Stimulated activated CD8-positive, alpha-beta memory T cell treated with anti-CD3 and anti-CD28 coated beads, Interleukin-2, amount 100 ng/mL, for 1 hour (primary cell): ENCODE measurements at regions not wholly inside any gene's neighbourhood (a gene's known extent, or its start where the extent isn't known, plus 50 kb on each side); places are given as distances from the start of the nearest gene placed in this dataset.

Experiments
- DNase-seq, 2 donors: peaks; one replicate each; pipeline ENCODE4 v3.0.0-alpha.2; 2020; ENCODE audit warnings: low read depth in 2 of 2

GRCh38 chr11:45436966-45437365 lies 150.8 kb upstream of the SYT13 start:
- DNase-seq: no peak

DNA sequence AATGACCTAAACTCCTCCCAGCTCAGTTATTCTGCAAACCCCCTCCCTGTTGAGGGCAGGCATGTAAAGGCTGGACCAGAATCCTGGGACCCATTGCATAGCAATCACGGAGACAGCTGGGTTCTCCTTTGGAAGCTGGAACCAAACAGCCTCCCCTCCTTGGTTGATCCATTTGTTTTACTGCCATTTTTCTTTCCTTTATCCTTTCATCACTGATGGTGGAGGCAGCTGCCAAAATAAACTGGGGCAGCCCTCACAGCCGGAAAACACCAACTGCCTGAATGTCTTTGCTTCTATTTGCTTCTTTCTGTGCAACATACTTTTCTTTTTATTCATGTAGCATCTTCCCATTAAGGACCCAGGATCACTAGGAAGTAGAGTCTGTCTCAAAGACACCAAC lies 150.0 kb upstream of the SYT13 start:
- no peak for DNase-seq

GRCh38 chr11:45435706-45436105 lies 149.6 kb upstream of the SYT13 start:
- DNase-seq: no peak

DNA sequence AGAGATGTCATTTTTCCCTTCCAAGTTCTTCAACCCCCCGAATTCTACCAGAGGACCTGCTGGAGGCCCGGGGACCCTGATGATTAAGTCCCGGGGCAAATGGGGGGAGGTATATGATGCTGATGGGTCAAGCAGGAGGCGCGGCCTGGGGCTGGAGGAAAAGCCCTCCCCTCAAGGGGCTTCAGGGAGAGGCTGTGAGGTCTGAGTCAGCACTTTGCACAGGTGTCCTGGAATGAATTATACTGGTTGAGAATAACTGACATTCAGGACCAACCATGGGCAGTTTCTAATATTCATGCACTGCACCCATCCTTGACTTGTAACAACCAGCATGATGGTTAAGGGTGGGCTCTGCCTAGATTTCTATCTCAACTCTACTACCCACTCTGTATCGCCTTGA lies 146.8 kb upstream of the SYT13 start:
- DNase-seq: no peak

GRCh38 chr11:45432100-45432499 lies 146.0 kb upstream of the SYT13 start:
- no peak for DNase-seq

GRCh38 chr11:45431046-45432018 lies 145.2 kb upstream of the SYT13 start:
- DNase-seq: no peak

DNA sequence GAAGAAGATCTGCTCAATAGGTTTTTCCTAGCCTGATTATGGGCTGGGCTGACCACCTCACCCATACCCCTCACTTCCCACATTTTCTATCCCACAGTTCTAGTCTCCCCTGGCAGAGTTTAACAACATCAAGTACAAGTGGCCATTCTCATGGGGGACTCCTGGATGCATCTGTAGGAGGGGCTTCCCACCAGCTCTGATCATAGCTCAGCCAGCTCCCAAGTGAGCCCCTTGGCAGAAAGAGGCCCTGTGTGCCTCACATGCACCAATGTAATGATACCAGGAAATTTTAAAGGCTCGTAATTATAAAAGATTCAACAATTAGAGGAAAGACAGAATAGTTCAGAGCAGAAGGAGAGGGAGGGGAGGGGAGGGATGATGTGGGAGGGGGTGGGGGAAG lies 144.2 kb upstream of the SYT13 start:
- DNase-seq: no peak

GRCh38 chr11:45429719-45430118 lies 143.6 kb upstream of the SYT13 start:
- no peak for DNase-seq

DNA sequence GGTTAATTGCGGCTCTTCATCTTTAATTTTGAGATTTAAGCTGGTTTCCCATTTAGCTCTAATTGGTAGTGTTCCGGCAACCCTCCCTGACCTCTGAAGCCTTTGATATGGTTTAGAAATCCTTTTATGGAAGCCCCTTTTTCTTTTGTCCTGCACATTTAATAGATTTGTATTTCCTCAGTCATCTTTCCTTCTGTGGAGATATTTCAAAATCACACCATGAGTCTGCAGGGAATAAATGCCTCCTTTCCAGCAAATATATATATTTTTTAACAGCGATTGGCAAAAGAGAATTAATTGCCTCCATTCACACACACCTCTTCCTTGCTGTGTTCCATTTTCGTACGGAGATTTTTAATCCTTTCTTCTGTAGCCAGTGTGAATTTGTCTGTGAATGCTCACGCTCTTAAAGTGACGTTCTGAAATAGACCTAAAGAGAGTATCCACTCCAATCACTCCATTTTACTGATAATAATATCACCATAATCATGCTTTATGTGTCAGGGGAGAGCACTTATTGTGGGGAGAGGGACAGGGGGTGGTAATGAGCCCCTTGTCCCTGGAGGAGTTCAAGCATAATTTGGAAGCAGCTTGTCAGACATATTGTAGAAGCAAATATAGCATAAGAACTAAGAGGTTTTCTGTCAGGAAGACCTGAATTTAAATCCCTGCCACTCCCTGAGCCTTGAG lies 142.5 kb upstream of the SYT13 start:
- no peak for DNase-seq

DNA sequence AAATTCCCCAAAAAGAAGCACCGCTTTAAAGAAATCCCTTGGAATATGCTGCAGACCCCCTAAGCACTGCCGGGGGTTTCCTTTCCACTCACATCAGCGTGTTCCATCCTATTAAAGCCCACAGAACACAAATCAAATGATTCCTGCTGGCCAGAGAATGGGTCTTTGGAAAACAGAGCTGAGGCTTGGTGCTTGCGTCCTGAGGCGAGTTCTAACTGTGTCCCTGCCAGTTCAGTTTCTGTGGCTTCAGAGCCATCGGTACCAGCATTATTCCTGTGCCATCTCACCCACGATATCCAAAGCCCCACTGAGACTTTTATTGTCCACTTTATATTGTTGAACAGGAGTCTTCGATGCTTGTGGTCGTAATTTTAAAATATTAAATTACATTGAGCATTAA lies 142.0 kb upstream of the SYT13 start:
- no peak for DNase-seq

GRCh38 chr11:45424411-45425180 lies 138.5 kb upstream of the SYT13 start:
- no peak for DNase-seq

GRCh38 chr11:45423475-45424120 lies 137.5 kb upstream of the SYT13 start:
- DNase-seq: no peak

- no peak for DNase-seq
Observed at GRCh38 chr11:45423036-45423435, 136.9 kb upstream of the SYT13 start.

- no peak for DNase-seq
Observed at GRCh38 chr11:45414088-45414487, 127.9 kb upstream of the SYT13 start.

DNA sequence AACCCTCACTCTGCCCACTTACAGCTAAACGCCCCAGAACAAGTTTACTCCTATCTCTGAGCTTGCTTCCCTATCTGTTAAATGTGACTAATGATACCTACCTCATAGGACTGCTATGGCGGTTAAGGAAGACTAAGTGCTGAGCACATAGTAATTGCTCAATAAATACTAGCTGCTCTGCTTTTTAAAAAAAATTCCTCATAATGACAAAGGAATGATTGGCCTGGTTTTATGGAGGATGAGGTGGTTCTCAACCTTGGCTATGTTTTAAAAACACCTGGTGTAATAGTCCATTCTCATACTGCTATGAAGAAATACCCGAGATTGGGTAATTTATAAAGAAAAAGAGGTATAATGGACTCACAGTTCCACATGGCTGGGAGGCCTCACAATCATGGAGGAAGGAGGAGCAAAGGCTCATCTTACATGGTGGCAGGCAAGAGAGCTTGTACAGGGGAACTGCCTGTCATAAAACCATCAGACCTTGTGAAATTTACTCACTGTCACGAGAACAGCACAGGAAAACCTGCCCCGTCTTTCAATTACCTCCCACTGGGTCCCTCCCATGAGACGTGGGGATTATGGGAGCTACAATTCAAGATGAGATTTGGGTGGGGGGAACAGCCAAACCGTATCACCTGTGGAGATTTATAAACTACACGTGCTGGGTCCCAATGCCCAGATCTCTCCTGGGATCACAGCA lies 127.2 kb upstream of the SYT13 start:
- DNase-seq: no peak

GRCh38 chr11:45412521-45412920 lies 126.4 kb upstream of the SYT13 start:
- DNase-seq: no peak

DNA sequence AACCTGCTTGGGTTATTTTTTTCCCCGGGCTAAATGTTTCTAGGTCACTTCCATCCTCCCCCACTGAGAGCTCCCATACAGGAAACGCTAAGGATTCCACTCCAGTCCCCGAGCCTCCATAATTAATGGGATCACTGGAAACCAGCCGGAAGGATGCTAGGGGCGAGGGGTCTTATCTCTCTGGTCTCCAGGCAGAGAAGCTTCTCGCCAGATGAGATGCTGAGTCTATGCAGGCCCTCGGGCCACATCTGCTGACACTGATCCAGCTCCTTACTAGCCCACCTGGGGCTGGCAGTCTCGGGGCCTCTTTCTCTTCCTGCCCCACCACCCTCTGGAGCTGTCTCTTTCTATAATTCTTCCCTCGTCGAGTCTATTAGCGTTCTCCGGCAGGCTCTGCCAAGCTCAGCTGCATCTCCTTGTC lies 125.9 kb upstream of the SYT13 start:
- no peak for DNase-seq

DNA sequence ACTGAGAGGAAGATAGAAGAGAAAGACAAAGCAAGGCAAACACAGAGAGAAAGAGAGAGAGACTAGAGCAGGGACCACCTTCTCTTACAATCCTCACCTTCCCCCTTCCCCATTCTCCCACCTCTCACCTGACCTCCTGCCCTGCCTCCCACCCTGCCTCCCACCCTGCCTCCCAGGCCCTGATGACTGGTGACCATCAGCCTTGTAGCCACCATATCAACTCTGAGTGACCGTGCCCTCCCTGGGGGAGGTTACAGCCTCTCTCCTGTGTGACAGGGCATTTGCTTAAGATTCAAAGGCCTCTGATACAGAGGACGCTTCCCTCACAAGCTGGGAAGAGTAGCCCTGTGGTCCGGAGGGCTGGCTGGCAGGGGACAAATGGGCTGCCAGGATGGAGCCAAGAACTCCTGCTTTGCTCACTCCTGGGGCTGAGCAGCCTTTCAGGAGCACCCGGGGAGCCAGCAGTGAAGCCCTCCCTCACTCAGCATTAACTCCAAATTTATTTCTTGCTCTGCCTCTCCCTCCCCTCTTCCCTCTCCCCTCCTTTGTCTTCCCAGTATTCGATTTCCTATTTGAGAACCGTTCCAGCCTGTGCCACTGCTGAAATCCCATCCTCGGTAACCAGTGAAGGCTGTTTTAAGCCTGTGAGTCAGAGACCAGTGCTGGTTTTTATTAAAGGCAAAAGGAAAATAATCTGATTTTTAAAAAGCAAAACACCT lies 125.2 kb upstream of the SYT13 start:
- DNase-seq: no peak

DNA sequence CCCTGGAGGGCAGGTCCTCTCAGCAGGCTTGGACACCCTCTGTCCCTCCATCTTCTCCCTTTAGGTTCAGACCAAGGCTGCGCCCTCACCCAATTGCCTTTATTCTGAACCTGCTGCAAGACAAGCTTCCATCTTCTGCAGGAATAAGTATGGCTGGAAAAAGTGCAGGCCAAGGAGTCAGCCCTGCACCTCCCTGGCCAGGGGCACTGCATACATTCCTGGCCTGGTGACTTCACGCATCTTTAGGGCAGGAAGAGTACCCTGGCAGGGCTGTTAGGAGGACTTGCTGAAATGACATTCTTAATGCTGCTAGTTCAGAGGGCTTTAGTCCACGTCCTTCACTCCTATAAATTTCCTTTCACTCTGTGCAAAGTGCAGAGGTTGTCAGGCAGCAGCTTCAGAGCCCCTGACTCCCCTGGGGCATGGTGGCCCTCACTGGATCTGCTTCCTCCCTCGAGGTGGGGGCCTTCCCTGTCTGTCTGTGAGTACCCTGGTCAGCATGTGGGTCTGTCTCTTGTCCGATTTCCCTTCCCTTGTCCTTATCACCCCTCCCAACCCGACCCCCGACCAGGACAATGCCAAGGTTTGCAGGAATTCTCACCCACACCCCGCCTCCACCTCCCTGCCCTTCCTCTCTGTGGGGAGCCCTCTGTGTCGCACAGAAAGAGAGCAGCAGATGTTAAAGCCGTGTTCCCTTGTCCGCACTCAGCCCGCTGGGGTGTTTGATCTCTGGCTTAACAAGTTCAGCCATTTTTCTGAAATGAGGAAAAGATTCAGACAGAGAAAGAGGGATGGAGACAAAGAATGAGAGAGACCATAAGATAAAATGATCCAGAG lies 124.5 kb upstream of the SYT13 start:
- no peak for DNase-seq

- DNase-seq: no peak
Observed at GRCh38 chr11:45409587-45409986, 123.4 kb upstream of the SYT13 start.
